ENCODE measurements at regions not wholly inside any gene's neighbourhood (a gene's known extent, or its start where the extent isn't known, plus 50 kb on each side); places are given as distances from the start of the nearest gene placed in this dataset.

DNA sequence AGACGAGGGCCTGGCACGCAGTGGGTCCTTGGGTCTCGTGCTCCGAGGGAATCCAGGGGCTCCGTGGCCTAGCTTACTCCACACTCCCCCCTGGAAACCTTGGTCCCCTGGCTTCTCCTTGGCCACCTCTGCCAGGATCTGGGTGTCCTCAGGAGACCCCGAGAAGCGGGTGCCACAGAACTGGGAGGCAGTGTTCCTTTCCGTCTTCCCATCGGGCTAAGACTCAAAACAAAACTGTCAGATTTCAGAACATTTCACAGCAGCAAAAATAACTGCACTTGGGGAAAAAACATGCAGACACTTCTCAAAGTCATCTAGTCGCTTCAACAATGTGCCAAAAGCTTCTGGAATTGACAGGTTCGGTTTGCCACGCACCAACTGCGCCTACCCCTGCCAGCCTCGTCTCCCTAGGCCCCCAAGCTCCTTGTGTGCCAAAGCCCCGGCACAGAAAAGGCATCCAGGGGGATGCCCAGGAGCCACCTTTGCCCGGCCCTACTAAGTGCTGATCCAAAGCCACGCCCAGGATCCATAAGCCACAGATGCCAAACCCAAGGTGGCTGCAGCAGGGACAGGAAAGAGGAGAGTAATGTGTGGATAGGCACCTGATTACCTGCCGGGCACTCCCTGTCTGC lies 58.4 kb upstream of the DIO3 start:
- no peak overlapping the region for H3K4me3 ChIP-seq
- no peak for TF ChIP-seq POLR2A (IDR thresholded peaks at IDR 0.05)
- TF ChIP-seq, protein P1, sequence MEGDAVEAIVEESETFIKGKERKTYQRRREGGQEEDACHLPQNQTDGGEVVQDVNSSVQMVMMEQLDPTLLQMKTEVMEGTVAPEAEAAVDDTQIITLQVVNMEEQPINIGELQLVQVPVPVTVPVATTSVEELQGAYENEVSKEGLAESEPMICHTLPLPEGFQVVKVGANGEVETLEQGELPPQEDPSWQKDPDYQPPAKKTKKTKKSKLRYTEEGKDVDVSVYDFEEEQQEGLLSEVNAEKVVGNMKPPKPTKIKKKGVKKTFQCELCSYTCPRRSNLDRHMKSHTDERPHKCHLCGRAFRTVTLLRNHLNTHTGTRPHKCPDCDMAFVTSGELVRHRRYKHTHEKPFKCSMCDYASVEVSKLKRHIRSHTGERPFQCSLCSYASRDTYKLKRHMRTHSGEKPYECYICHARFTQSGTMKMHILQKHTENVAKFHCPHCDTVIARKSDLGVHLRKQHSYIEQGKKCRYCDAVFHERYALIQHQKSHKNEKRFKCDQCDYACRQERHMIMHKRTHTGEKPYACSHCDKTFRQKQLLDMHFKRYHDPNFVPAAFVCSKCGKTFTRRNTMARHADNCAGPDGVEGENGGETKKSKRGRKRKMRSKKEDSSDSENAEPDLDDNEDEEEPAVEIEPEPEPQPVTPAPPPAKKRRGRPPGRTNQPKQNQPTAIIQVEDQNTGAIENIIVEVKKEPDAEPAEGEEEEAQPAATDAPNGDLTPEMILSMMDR (IDR thresholded peaks at IDR 0.05) = no peak
- peak in 2 of 3 donors; percentile 9 to 36 for DNase-seq
- no peak overlapping the region for H3K27ac ChIP-seq
- H3K9me3 ChIP-seq = no peaks in the 10 kb centered on the region
- H3K4me1 ChIP-seq = no peaks in the 10 kb centered on the region
- H3K27me3 ChIP-seq = no peaks in the 10 kb centered on the region
- no peaks in the 10 kb centered on the region for H3K36me3 ChIP-seq

DNA sequence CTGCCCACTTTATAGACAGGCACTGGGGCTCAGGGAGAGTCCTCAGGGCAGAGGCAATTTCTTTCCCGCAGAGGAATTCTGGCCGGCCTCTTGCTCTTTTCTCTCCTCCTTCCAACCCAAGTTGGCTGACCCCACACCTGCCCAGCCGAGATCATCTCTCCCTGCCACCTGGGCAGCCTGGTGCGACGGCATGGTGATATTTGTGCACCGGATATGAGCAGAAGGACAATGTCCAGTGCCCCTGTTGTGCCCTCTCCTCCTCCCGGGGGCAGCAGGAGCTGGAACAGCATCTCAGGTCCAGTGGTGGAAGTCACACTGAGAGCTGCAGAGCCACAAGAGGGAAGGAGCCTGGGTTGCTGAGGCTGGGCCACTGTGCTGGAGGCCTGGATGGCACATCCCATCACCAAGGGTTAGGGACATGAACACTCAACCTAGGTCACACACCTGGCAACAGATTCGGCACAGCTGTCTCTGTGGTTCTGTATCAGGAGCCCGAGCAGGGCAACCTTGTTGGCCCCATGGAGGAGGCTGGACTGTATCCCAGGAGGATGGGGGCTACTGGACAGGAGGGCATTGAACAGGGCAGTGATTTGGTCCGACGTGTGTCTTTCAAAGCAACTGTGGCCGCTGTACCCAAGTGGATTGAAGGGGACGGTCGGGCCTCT lies 57.7 kb upstream of the DIO3 start:
- H3K4me3 ChIP-seq = no peak overlapping the region
- H3K4me1 ChIP-seq = no peaks in the 10 kb centered on the region
- no peak for TF ChIP-seq POLR2A (IDR thresholded peaks at IDR 0.05)
- TF ChIP-seq, protein P1 (IDR thresholded peaks at IDR 0.05) = no peak
- no peak overlapping the region for H3K27ac ChIP-seq
- no peaks in the 10 kb centered on the region for H3K9me3 ChIP-seq
- peak in 2 of 3 donors; percentile 18 to 39 for DNase-seq
- no peaks in the 10 kb centered on the region for H3K36me3 ChIP-seq
- H3K27me3 ChIP-seq = no peaks in the 10 kb centered on the region

DNA sequence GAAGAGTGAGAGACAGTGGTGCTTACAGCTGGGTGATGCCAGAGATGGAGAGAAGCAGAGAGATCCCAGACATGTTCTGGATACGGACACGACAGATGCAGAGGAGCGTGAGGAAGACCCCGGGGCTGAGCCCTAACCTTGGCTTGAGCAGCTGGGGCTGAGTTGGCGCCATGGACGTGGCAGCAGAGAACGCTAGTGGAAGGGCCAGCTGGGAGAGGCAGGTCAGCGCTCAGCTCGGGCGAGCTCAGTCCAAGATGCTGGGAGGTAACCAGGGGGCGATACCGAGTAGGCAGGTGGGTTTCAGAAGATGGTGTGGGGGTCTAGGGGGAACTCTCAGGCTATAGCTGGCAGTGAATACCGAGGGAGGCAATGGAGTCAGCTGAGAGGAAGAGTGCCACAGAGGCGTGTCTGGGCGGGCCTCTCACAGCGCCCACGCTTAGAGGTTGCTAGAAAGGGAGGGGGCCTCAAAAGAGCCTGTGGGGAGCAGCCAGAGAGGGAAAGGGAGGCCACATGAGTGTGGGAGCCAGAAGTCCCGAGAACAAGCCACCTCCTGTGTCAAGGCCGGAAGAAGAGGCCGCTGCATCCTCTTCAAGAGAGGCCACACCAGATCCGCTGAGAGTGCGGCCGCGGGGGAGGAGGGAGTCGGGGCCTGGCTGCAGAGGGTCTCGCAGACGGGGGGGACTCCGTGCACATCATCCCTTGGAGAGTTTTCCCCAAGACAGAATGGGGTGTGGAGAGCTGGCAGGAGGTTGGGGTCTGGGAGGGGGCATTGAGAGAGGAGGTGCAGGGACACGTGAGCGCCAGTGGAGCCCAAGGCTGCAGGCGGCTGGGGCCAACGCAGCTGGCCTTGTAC lies 57.0 kb upstream of the DIO3 start:
- peak in 2 of 3 donors; percentile 22 to 35 for DNase-seq
- H3K9me3 ChIP-seq = no peaks in the 10 kb centered on the region
- no peaks in the 10 kb centered on the region for H3K36me3 ChIP-seq
- no peak overlapping the region for H3K4me3 ChIP-seq
- no peaks in the 10 kb centered on the region for H3K27me3 ChIP-seq
- no peaks in the 10 kb centered on the region for H3K4me1 ChIP-seq
- no peak overlapping the region for H3K27ac ChIP-seq
- TF ChIP-seq POLR2A (IDR thresholded peaks at IDR 0.05) = no peak

DNA sequence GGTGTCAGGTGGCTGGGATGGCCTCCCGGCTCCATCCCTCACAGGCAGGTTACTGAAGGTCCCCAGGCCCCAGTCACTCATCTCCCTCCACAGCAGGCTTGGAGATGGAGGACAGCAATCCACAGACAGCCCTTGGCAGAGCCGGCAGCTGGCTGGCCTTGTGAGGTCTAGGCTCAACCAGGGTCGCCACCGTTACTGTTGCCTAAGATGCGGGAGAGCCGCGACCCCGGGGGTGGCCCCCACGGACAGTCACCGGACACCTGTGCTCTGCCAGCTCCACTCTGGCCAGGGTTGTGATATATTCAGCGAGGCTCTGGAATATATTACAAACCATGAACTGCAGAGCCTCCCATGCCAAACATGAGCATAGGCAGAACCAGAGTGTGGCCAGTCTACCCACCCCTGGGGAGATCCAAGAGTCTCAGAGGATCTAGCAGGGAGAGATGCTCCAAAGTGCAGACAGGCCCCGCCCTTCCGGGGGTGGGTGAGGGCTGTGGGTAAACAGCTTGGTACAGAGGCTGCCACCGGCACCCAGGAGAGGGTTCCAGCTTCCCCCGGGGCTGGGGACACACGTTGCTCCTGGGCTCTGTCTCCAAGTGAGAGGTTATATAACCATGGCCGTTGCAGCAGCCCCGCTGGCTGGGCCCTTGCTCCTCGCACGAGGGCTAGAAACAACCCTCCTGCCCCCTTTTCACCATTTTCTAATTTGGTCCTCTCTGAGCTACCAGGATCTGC lies 55.9 kb upstream of the DIO3 start:
- H3K4me1 ChIP-seq = no peaks in the 10 kb centered on the region
- DNase-seq = peak in 2 of 3 donors; percentile 41 to 44

DNA sequence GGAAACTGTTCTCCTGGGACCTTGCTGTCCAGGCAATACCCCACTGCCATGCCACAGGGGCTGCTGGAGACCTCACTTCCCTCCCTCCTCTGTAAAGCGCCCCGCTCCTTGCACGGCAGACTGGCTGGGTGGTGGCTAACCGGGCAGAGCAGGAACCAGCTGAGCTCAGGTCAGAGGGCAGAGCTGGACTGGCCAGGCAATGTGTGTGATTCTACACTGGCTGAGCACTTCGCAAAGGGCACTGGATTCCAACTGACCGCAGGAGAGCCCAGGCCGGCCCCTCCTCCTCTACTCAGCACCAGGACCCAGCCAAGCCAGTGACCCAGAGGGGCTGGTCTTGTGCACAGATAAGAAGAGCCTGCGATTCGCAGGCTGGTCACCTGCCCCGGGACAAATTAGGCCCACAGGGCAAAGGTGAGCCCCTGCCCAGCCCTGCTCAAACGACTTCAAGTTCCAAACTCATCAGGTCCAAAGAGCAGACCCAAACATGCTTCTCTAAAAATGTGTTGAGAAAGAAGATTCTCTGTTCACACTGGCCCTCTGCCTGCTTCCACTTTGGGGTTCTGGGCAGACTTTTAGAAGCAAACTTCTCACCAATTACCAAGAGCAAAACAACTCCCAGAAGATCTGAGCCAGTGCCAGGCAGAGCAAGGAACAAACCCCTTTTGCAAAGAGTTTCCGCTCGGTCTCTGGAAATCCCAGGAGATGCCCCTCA lies 54.9 kb upstream of the DIO3 start:
- no peaks in the 10 kb centered on the region for H3K36me3 ChIP-seq
- H3K27me3 ChIP-seq = no peaks in the 10 kb centered on the region
- no peaks in the 10 kb centered on the region for H3K4me1 ChIP-seq
- no peaks in the 10 kb centered on the region for H3K9me3 ChIP-seq
- H3K4me3 ChIP-seq = no peak overlapping the region
- TF ChIP-seq, protein P1 (IDR thresholded peaks at IDR 0.05) = no peak
- TF ChIP-seq POLR2A (IDR thresholded peaks at IDR 0.05) = no peak
- DNase-seq = peak in 2 of 3 donors; percentile 38 to 46
- H3K27ac ChIP-seq = peak overlapping the region in 2 of 4 donors; percentile 9 to 31

More for the DNA sequence above, 55.9 kb upstream of the DIO3 start:
- Histone ChIP-seq H3K9me3 (no peaks in the 10 kb centered on the region), H3K27ac (no peak overlapping the region), H3K4me3 (no peak overlapping the region), H3K27me3 (no peaks in the 10 kb centered on the region), H3K36me3 (no peaks in the 10 kb centered on the region)
- no peak for TF ChIP-seq POLR2A (IDR thresholded peaks at IDR 0.05)
- TF ChIP-seq, protein P1 (IDR thresholded peaks at IDR 0.05) = no peak
